Peyer's patch (tissue), 4 donors: ENCODE measurements at regions not wholly inside any gene's neighbourhood (a gene's known extent, or its start where the extent isn't known, plus 50 kb on each side); places are given as distances from the start of the nearest gene placed in this dataset.

ENCODE experiments used
- POLR2A ChIP-seq, 2 donors: fragments of 450-650 bp; IDR thresholded peaks; one replicate each; pipeline ENCODE4 v1.5.1; 2017; ENCODE audit warnings: antibody characterized with exemption in 2 of 2, mild to moderate bottlenecking in 2 of 2, moderate library complexity in 2 of 2
- TF ChIP-seq, protein P1 (sequence below), 6 experiments: fragments of 450-650 bp in 4 of 6; fragments of 200-600 bp in 2 of 6; sonication (generic) in 1 of 6; IDR thresholded peaks; one replicate each; pipeline ENCODE4 v1.5.1; 2017 to 2019; ENCODE audit warnings: antibody characterized with exemption in 6 of 6, mild to moderate bottlenecking in 3 of 6, moderate library complexity in 1 of 6

DNA sequence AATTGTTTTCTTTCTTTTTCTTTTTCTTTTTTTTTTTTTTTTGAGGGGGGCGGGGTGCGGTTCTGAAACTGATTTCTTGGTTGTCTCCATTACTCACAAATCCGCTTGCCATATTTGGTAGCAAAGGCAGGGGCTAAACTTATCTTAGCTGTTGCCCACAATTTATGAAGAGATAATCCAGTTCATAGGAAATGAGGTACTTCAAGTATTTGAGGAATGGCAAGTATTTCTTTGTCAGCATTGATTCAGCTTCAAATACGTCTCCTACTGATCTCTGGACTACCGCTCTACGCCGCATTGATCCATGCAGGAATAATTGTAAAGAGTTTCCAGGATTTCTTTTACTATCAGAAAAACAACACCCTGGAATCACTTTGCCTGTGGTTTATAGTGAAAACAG is 289.2 kb upstream of the DPYD start:
- TF ChIP-seq, protein P1, sequence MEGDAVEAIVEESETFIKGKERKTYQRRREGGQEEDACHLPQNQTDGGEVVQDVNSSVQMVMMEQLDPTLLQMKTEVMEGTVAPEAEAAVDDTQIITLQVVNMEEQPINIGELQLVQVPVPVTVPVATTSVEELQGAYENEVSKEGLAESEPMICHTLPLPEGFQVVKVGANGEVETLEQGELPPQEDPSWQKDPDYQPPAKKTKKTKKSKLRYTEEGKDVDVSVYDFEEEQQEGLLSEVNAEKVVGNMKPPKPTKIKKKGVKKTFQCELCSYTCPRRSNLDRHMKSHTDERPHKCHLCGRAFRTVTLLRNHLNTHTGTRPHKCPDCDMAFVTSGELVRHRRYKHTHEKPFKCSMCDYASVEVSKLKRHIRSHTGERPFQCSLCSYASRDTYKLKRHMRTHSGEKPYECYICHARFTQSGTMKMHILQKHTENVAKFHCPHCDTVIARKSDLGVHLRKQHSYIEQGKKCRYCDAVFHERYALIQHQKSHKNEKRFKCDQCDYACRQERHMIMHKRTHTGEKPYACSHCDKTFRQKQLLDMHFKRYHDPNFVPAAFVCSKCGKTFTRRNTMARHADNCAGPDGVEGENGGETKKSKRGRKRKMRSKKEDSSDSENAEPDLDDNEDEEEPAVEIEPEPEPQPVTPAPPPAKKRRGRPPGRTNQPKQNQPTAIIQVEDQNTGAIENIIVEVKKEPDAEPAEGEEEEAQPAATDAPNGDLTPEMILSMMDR (IDR thresholded peaks at IDR 0.05) = no peak
- no peak for TF ChIP-seq POLR2A (IDR thresholded peaks at IDR 0.05)
